Ectodermal cell (in vitro differentiated cells): ENCODE measurements at regions not wholly inside any gene's neighbourhood (a gene's known extent, or its start where the extent isn't known, plus 50 kb on each side); places are given as distances from the start of the nearest gene placed in this dataset.

ENCODE experiments used
- H3K27ac ChIP-seq: 2 replicates; pipeline ENCODE4 v1.7.0; 2013; ENCODE audit warnings: mild to moderate bottlenecking, low read depth, low read length; ENCODE audit not compliant: insufficient read depth, poor library complexity, severe bottlenecking
- H3K27me3 ChIP-seq: 2 replicates; pipeline ENCODE4 v1.7.0; 2013; ENCODE audit warnings: mild to moderate bottlenecking, low read length; ENCODE audit not compliant: insufficient read depth, control insufficient read depth, poor library complexity, severe bottlenecking
- H3K36me3 ChIP-seq: one replicate; pipeline ENCODE4 v1.7.0; 2013; ENCODE audit warnings: low read length; ENCODE audit not compliant: control insufficient read depth, insufficient read depth
- H3K4me1 ChIP-seq: one replicate; pipeline ENCODE4 v1.7.0; 2013; ENCODE audit warnings: low read length; ENCODE audit not compliant: control insufficient read depth, insufficient read depth
- H3K4me3 ChIP-seq: 2 replicates; pipeline ENCODE4 v1.7.0; 2013; ENCODE audit warnings: low read depth, low read length, control low read depth; ENCODE audit not compliant: insufficient read depth
- H3K9me3 ChIP-seq: 2 replicates; pipeline ENCODE4 v1.7.0; 2013; ENCODE audit warnings: mild to moderate bottlenecking, low read length, moderate library complexity; ENCODE audit not compliant: control insufficient read depth
- WGBS, 2 experiments: methylation state at CpG; one replicate each; pipeline ENCODE4 v1.1.7; 2013; ENCODE audit warnings: missing lambda C conversion rate in 2 of 2; 5-methylcytosine and 5-hydroxymethylcytosine counted together

DNA sequence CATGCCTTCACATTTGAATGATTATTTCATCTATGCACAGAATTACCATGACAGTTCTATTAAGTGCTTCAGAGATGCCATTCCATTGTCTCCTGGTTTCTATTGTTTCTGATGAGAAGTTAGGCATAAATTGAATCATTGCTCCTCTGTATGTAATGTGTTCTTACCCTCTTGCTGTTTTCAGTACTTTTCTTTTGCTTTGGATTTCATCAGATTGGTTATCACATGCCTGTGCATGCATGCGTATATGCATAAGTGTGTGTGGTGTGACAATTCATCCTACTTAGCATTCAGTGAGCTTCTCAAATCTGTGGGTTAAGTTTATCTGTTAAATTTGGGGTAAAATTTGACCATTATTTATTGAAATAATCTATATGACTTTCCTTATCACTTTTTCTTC, 263.3 kb upstream of the RND3 start:
- 86 to 89% methylated on average over 1 of the region's 1 CpG for WGBS, 2 experiments
- Histone ChIP-seq H3K27ac (no peak overlapping the region), H3K36me3 (no peaks in the 10 kb centered on the region), H3K9me3 (no peaks in the 10 kb centered on the region), H3K27me3 (no peaks in the 10 kb centered on the region), H3K4me3 (no peak overlapping the region), H3K4me1 (no peaks in the 10 kb centered on the region)

DNA sequence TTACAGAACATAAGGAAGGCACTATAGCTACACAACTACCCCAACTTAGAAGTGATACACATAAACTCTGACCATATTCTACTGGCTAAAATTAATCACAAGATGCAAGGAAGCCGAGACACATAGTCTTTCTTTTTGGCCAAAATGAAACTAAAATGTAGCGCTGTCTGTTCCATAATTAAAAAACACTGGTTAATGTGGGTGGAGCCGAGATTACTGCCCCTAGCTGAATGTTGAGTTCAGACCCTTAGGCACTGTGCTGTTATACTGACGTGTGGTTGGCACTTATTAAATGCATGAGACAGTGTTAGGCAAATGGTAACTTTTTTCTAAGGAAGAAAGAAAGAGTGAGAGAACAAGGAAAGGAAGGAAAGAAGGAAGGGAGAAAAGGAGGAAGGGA, 254.6 kb upstream of the RND3 start:
- H3K4me1 ChIP-seq, result no peaks in the 10 kb centered on the region
- no peaks in the 10 kb centered on the region for H3K27me3 ChIP-seq
- no peaks in the 10 kb centered on the region for H3K36me3 ChIP-seq
- H3K4me3 ChIP-seq, result no peak overlapping the region
- H3K27ac ChIP-seq, result no peak overlapping the region
- 93 to 96% methylated on average over 4 of the region's 4 CpGs for WGBS, 2 experiments
- H3K9me3 ChIP-seq, result no peaks in the 10 kb centered on the region

DNA sequence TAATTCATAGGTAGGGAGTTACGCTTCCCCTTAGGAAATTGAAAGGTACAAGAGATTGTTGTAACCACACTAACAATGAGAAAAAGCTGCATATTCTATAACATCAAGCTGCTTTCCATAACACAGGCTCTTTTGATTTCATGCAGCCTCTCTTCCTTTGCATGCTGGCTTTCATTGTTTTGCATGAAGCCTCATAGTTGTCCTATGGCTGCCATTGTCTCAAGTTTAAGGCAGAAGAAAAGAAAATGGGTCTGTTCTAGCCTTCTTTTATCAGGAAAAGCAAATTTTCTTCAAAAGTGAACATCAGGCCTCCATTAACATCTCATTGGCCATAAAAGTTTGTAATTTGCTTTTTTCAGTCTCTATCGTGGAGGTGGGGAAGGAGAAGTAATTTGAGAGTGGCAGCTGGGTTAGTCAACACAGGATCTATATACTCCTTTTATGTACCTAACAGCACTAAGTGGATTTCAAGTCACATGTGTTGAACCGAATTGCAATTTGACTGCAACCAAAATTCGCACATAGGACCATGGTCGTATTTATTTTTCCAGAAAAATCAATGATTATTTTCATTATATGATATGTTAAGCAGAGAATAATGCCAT, 248.5 kb upstream of the RND3 start:
- Histone ChIP-seq H3K27me3 (no peaks in the 10 kb centered on the region), H3K4me3 (no peak overlapping the region), H3K27ac (no peak overlapping the region), H3K36me3 (no peaks in the 10 kb centered on the region), H3K4me1 (peaks cover 5% of the 10 kb centered on the region), H3K9me3 (no peaks in the 10 kb centered on the region)
- 8 to 35% methylated on average over 3 to 4 of the region's 5 CpGs for WGBS, 2 experiments

DNA sequence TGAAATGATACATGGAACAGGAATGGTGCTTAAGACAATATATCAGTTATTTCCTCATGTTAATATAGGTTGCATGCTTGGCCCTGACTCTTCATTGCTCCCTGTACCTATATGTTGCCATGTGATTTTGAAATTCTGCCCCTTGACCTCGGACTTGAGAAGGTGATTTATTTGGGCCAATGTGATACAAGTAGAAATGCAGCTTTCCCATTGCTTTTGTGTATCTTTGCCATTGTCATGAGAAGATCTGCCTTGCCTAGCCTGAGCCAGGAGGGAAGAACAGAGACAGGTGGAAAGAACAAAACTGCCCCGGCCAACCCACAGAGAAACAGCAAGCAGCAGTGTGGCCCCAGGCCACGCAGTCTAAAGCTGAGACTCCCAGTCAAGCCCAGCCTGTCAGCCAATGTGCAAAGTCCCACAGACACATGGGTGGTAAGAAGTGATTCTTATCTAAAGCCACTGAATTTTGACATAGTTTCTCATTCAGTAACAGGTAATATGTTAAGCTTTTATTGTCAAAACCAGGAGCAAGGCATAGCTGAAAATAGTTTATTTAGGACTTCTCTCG, 245.7 kb upstream of the RND3 start:
- Histone ChIP-seq H3K9me3 (no peaks in the 10 kb centered on the region), H3K27ac (no peak overlapping the region), H3K27me3 (no peaks in the 10 kb centered on the region), H3K4me3 (no peak overlapping the region), H3K36me3 (no peaks in the 10 kb centered on the region), H3K4me1 (peaks cover 5% of the 10 kb centered on the region)
- WGBS, 2 experiments, result 80 to 81% methylated on average over 4 of the region's 4 CpGs

DNA sequence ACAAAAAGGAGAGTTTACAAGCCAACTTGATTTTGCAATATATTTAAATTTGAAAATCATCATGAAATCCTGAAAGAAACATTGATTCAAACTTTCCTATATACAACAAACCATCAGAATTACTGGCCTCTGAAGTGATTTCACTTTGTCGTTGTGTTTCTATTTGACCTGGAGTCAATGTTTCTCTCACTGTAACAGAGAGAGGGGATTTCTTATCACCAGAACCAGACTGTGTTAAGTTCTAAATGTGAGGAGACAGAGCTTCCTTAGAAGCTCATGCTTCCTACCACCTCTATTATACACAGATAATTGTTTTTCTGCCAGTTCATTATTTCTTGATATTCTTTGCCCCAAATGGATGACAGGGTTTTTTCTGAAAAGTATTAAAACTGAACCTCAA, 245.0 kb upstream of the RND3 start:
- peaks cover 5% of the 10 kb centered on the region for H3K4me1 ChIP-seq
- WGBS, 2 experiments, result 80 to 89% methylated on average over 1 of the region's 1 CpG

DNA sequence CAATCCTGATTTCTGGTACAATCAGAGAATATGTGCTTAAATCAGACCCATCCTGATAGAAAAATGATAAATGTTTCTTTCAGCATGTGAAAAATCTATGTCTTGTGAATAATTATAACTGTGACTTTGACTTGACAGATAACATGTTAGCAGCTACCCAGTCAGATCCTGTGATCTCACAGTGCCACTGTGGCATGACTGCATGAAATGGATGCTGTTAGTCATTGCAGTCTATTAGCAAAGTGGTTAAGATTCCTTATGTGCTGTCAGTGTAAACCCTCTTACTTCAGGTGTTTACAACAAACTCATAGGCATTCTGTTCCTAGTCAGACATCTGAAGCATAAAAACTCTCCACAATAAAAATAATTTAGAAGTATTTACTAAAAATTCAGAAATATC, 244.6 kb upstream of the RND3 start:
- H3K27ac ChIP-seq, result no peak overlapping the region
- no peaks in the 10 kb centered on the region for H3K9me3 ChIP-seq
- no peaks in the 10 kb centered on the region for H3K27me3 ChIP-seq
- peaks cover 5% of the 10 kb centered on the region for H3K4me1 ChIP-seq
- H3K4me3 ChIP-seq, result no peak overlapping the region
- H3K36me3 ChIP-seq, result no peaks in the 10 kb centered on the region

More for the DNA sequence above, 245.0 kb upstream of the RND3 start:
- Histone ChIP-seq H3K27ac (no peak overlapping the region), H3K36me3 (no peaks in the 10 kb centered on the region), H3K27me3 (no peaks in the 10 kb centered on the region), H3K4me3 (no peak overlapping the region), H3K9me3 (no peaks in the 10 kb centered on the region)

DNA sequence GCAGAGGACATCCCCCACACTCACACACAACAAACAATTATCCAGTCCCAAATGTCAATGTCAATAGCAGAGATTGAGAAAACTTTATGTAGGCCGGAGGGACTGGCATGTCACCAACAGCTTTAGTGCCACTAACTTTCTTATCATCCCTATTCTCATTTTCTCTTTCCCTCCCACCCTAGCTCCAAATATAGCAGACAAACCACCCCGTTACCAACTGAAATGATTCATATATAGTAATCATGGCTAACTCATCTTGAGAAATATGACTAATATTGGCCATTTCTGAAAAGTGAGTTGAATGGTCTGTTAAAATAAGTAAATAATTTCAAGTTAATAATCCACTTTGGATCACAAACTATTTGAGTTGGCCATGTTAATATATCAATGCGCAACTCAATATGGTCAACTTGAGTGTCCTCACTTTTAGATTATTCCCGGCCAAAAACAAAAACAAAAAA, 242.1 kb upstream of the RND3 start:
- Histone ChIP-seq H3K4me3 (no peak overlapping the region), H3K4me1 (no peaks in the 10 kb centered on the region), H3K9me3 (no peaks in the 10 kb centered on the region), H3K27me3 (no peaks in the 10 kb centered on the region), H3K36me3 (no peaks in the 10 kb centered on the region), H3K27ac (no peak overlapping the region)
- WGBS, 2 experiments, result 88 to 96% methylated on average over 2 to 4 of the region's 4 CpGs

DNA sequence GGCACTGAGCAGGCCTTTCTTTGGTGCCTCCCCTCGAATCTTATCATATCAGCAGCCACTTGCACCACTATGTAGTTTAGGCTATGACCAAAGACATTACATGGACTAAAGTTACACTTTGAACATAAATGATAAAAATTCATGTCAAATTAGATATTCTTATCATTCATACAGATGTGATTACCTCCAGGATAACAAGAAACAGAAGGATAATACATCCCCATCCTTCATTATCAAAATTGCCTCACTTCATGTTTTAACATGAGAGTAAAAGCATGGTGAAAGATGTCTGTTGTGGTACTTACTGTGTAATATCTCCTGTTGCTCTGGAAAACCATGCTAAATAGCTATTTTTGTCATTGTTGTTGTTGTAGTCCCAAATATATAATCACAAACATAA, 230.8 kb upstream of the RND3 start:
- Histone ChIP-seq H3K27me3 (no peaks in the 10 kb centered on the region), H3K4me1 (no peaks in the 10 kb centered on the region), H3K36me3 (no peaks in the 10 kb centered on the region), H3K27ac (no peak overlapping the region), H3K4me3 (no peak overlapping the region), H3K9me3 (no peaks in the 10 kb centered on the region)
- 100% methylated on average over 1 of the region's 1 CpG for WGBS, 2 experiments

DNA sequence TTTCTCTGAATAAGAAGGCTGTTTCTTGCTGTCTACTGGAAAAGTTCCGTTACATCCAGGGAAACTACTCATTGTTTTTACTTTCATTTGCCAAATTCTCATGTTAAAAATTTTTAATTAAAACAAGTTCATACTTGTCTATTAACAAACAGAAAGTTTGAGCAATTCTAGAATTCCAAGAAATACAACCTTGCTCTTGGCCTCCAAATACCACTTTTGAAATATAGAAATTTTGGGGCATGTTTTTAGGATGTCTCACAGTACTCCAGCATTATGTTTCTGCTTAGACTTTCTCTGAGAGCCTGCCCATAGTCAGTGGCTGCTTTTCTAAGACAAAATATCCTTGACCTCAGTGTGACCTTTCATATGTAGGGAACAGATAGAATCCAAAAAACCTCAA, 228.7 kb upstream of the RND3 start:
- H3K9me3 ChIP-seq, result no peaks in the 10 kb centered on the region
- no peaks in the 10 kb centered on the region for H3K27me3 ChIP-seq
- 100% methylated on average over 1 of the region's 1 CpG for WGBS, 2 experiments
- H3K27ac ChIP-seq, result no peak overlapping the region
- H3K36me3 ChIP-seq, result no peaks in the 10 kb centered on the region
- no peak overlapping the region for H3K4me3 ChIP-seq
- H3K4me1 ChIP-seq, result no peaks in the 10 kb centered on the region

DNA sequence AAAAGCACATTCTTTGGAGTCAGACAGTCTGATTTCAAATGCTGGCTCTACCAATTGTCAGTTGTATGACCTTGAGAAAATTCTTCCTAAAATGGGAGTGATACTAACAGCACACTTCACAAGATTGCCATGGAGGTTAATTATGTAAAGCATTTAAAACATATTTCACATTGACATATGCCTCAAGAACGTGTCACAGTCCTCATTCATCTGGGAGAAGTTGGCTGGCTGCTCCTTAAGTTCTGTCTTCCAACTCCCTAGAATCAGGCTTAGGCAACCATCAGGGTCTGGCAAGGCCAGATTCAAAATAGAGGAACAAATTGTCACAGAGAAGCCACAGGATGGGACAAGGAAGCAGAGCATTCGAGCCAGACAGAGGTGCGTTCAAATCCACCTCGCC, 228.0 kb upstream of the RND3 start:
- Histone ChIP-seq H3K36me3 (no peaks in the 10 kb centered on the region), H3K4me1 (no peaks in the 10 kb centered on the region), H3K9me3 (no peaks in the 10 kb centered on the region), H3K4me3 (no peak overlapping the region), H3K27me3 (no peaks in the 10 kb centered on the region), H3K27ac (no peak overlapping the region)
- 96 to 97% methylated on average over 4 of the region's 4 CpGs for WGBS, 2 experiments

DNA sequence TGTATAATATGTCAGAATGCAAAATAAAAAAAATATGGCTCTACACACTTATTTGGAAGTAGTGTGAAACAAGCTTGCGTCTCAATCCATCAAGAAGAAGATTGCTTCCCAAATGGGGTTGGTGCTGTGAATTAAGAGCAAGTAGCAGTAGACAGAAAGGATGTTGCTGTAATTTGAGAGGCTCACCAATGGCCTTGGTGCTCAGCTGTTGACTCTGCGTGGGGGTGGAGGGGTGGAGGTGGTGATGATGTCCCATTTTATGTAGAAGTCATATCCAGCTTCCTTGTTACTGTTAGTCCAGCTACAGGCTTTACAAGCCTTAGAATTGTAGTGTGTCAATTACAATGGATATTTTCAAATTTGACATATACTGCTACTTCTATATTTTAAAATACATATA, 223.4 kb upstream of the RND3 start:
- Histone ChIP-seq H3K4me1 (no peaks in the 10 kb centered on the region), H3K36me3 (no peaks in the 10 kb centered on the region), H3K27me3 (no peaks in the 10 kb centered on the region), H3K9me3 (no peaks in the 10 kb centered on the region), H3K27ac (no peak overlapping the region), H3K4me3 (no peak overlapping the region)
- WGBS, 2 experiments, result 65 to 85% methylated on average over 2 of the region's 2 CpGs
